ENCODE measurements at regions not wholly inside any gene's neighbourhood (a gene's known extent, or its start where the extent isn't known, plus 50 kb on each side); places are given as distances from the start of the nearest gene placed in this dataset.

GRCh38 chr2:104690255-104690984, 163.5 kb upstream of the POU3F3 start:
- Histone ChIP-seq H3K4me2 (ENCODE audit: insufficient read depth, insufficient read length, low read length) (no peak overlapping the region), H3K9ac (ENCODE audit: extremely low read depth, insufficient read length, low read length) (no peak overlapping the region), H2BK15ac (ENCODE audit: low read depth, low read length) (no peak overlapping the region), H2AFZ (ENCODE audit: low read length) (no peak overlapping the region), H3K4ac (ENCODE audit: low read depth, low read length) (no peak overlapping the region), H3T11ph (ENCODE audit: low read length) (no peak overlapping the region), H3K4me1 (ENCODE audit: insufficient read depth, low read length) (no peaks in the 10 kb centered on the region), H3K56ac (ENCODE audit: insufficient read length, low read depth, low read length) (no peak overlapping the region), H2BK12ac (ENCODE audit: insufficient read length, low read depth, low read length) (no peak overlapping the region), H2BK20ac (ENCODE audit: low read depth, low read length, poor library complexity, severe bottlenecking) (no peak overlapping the region), H4K8ac (replicated peaks; ENCODE audit: insufficient read length, low read depth, low read length) (no peak overlapping the region), H3K23ac (ENCODE audit: insufficient read length, low read depth, low read length) (no peak overlapping the region), H4K5ac (ENCODE audit: insufficient read length, low read depth, low read length) (no peak overlapping the region), H3K9me3 (ENCODE audit: control insufficient read depth, low read depth, low read length) (no peaks in the 10 kb centered on the region), H2BK120ac (ENCODE audit: low read depth, low read length, poor library complexity, severe bottlenecking) (no peak overlapping the region), H3K27me3 (ENCODE audit: insufficient read depth, low read length) (no peaks in the 10 kb centered on the region), H2BK5ac (ENCODE audit: insufficient read length, low read length) (no peak overlapping the region), H2AK5ac (ENCODE audit: insufficient read length, low read length) (no peak overlapping the region), H3K23me2 (ENCODE audit: insufficient read length, low read depth, low read length, poor library complexity, severe bottlenecking) (no peaks in the 10 kb centered on the region), H4K20me1 (ENCODE audit: control insufficient read depth, insufficient read depth, insufficient read length) (no peaks in the 10 kb centered on the region), H3K79me1 (ENCODE audit: insufficient read depth, low read depth, low read length, poor library complexity, severe bottlenecking) (no peaks in the 10 kb centered on the region), H3K79me2 (ENCODE audit: insufficient read depth, low read length) (no peaks in the 10 kb centered on the region), H4K91ac (ENCODE audit: insufficient read length, low read depth, low read length) (no peak overlapping the region), H3K14ac (ENCODE audit: insufficient read depth, low read length) (no peak overlapping the region), H3K18ac (ENCODE audit: insufficient read length, low read depth, low read length) (no peak overlapping the region), H3K27ac (ENCODE audit: insufficient read length, low read depth, low read length) (no peak overlapping the region)
- no peaks in the 10 kb centered on the region for H3K36me3 Mint-ChIP-seq (ENCODE audit: insufficient read depth in 1 of 3, low read depth in 3 of 3)
- H3K4me3 Mint-ChIP-seq, result no peak overlapping the region
- H3K27me3 Mint-ChIP-seq (ENCODE audit: low read depth), result no peaks in the 10 kb centered on the region; the same call in none of the 2 replicates
- WGBS (ENCODE audit: extremely low coverage, insufficient read length, low lambda C conversion rate), result no CpG with 5 or more reads among the region's 7 CpGs
- no peak for DNase-seq
- H3K27ac Mint-ChIP-seq, result no peak overlapping the region
- H3K9me3 Mint-ChIP-seq, result no peaks in the 10 kb centered on the region
- TF ChIP-seq CTCF (conservative IDR thresholded peaks at IDR 0.05), result no peak
- no peaks in the 10 kb centered on the region for H3K4me1 Mint-ChIP-seq

All from H9 (cell line).